Liver (tissue), 8 donors: ENCODE measurements at regions not wholly inside any gene's neighbourhood (a gene's known extent, or its start where the extent isn't known, plus 50 kb on each side); places are given as distances from the start of the nearest gene placed in this dataset.
A peak's percentile ranks its signal among the peaks of the same experiment; 100 is the strongest.

Experiments
- DNase-seq: peaks from one replicate; pipeline ENCODE4 v3.0.0-alpha.2; 2017; ENCODE audit warnings: low spot score
- H3K27ac ChIP-seq, 2 donors: one replicate each; pipeline ENCODE4 v1.7.0; 2013; ENCODE audit warnings: inconsistent platforms in 2 of 2, low read length in 2 of 2, control low read depth in 1 of 2, low read depth in 1 of 2, mild to moderate bottlenecking in 1 of 2
- H3K27me3 ChIP-seq, 4 donors: one replicate each; pipeline versions ENCODE4 v1.6.1 to v1.7.0; 2013; ENCODE audit warnings: low read length in 3 of 4, inconsistent platforms in 1 of 4, mild to moderate bottlenecking in 1 of 4, moderate library complexity in 1 of 4; ENCODE audit not compliant: control insufficient read depth in 4 of 4, insufficient read depth in 4 of 4
- H3K36me3 ChIP-seq, 4 donors: one replicate each; pipeline versions ENCODE4 v1.6.1 to v1.7.0; 2013; ENCODE audit warnings: low read length in 3 of 4, mild to moderate bottlenecking in 3 of 4, low read depth in 1 of 4, moderate library complexity in 1 of 4; ENCODE audit not compliant: control insufficient read depth in 4 of 4, insufficient read depth in 3 of 4
- H3K4me1 ChIP-seq, 4 donors: one replicate each; pipeline versions ENCODE4 v1.6.1 to v1.7.0; 2013; ENCODE audit warnings: low read length in 3 of 4, mild to moderate bottlenecking in 3 of 4, moderate library complexity in 1 of 4; ENCODE audit not compliant: control insufficient read depth in 4 of 4, insufficient read depth in 4 of 4
- H3K4me3 ChIP-seq, 3 donors: one replicate each; pipeline versions ENCODE4 v1.6.1 to v1.7.0; 2013; ENCODE audit warnings: low read length in 3 of 3, control low read depth in 1 of 3, low read depth in 1 of 3, mild to moderate bottlenecking in 1 of 3
- H3K9ac ChIP-seq, 2 donors: one replicate each; pipeline ENCODE4 v1.7.0; 2013; ENCODE audit warnings: low read length in 2 of 2, mild to moderate bottlenecking in 2 of 2, moderate library complexity in 2 of 2, control low read depth in 1 of 2, low read depth in 1 of 2
- H3K9me3 ChIP-seq, 4 donors: one replicate each; pipeline versions ENCODE4 v1.6.1 to v1.7.0; 2013; ENCODE audit warnings: low read length in 3 of 4; ENCODE audit not compliant: control insufficient read depth in 4 of 4
- CTCF ChIP-seq: fragments of 150-350 bp; IDR thresholded peaks from 2 replicates; pipeline ENCODE4 v1.5.1; 2017; ENCODE audit warnings: improper control_type of control experiment, low read depth, low read length; ENCODE audit not compliant: missing input control
- EGR1 ChIP-seq, 2 donors: IDR thresholded peaks; 2 replicates each; pipeline ENCODE4 v1.6.1; 2016 to 2018; ENCODE audit warnings: antibody characterized with exemption in 2 of 2, low read depth in 2 of 2
- FOXA1 ChIP-seq: IDR thresholded peaks from 2 replicates; pipeline ENCODE4 v1.6.1; 2016; ENCODE audit warnings: antibody characterized with exemption
- FOXA2 ChIP-seq: IDR thresholded peaks from 2 replicates; pipeline ENCODE4 v1.6.1; 2016; ENCODE audit warnings: antibody characterized with exemption
- GABPA ChIP-seq, 2 donors: IDR thresholded peaks in 1 of 2; conservative IDR thresholded peaks in 1 of 2; 2 replicates each; pipeline ENCODE4 v1.6.1; 2016; ENCODE audit warnings: antibody characterized with exemption in 2 of 2, mild to moderate bottlenecking in 1 of 2, moderate library complexity in 1 of 2
- HNF4A ChIP-seq, 2 donors: conservative IDR thresholded peaks; 2 replicates each; pipeline ENCODE4 v1.6.1; 2016; ENCODE audit warnings: antibody characterized with exemption in 2 of 2, mild to moderate bottlenecking in 2 of 2
- HNF4G ChIP-seq: IDR thresholded peaks from 2 replicates; pipeline ENCODE4 v1.6.1; 2016; ENCODE audit warnings: antibody characterized with exemption
- JUND ChIP-seq, 2 donors: IDR thresholded peaks; 2 replicates each; pipeline ENCODE4 v1.6.1; 2016; ENCODE audit warnings: antibody characterized with exemption in 2 of 2
- MAX ChIP-seq: IDR thresholded peaks from 2 replicates; pipeline ENCODE4 v1.6.1; 2016; ENCODE audit warnings: antibody characterized with exemption
- NR2F2 ChIP-seq: IDR thresholded peaks from 2 replicates; pipeline ENCODE4 v1.6.1; 2016; ENCODE audit warnings: antibody characterized with exemption
- RAD21 ChIP-seq, 2 donors: IDR thresholded peaks; 2 replicates each; pipeline ENCODE4 v1.6.1; 2016; ENCODE audit warnings: antibody characterized with exemption in 2 of 2, mild to moderate bottlenecking in 2 of 2
- REST ChIP-seq: IDR thresholded peaks from 2 replicates; pipeline ENCODE4 v1.6.1; 2016; ENCODE audit warnings: antibody characterized with exemption, mild to moderate bottlenecking
- RXRA ChIP-seq, 2 donors: IDR thresholded peaks; 2 replicates each; pipeline ENCODE4 v1.6.1; 2017 to 2018; ENCODE audit warnings: antibody characterized with exemption in 2 of 2, mild to moderate bottlenecking in 1 of 2
- TAF1 ChIP-seq: conservative IDR thresholded peaks from 2 replicates; pipeline ENCODE4 v1.6.1; 2016; ENCODE audit warnings: antibody characterized with exemption, mild to moderate bottlenecking
- WGBS: extraction: QIAGEN DNeasy Blood & Tissue Kit; methylation state at CpG from one replicate; pipeline ENCODE4 v1.1.7; 2013; 5-methylcytosine and 5-hydroxymethylcytosine counted together
- donor health status: healthy.
- donor health status: healthy.
- donor health status: healthy.
- donor health status: healthy.
- donor health status: healthy.

- TF ChIP-seq HNF4A (conservative IDR thresholded peaks at IDR 0.05) = peak in 1 of 2 donors; percentile 15
- TF ChIP-seq FOXA1 = no peak
- 39% methylated on average over 2 of the region's 2 CpGs for WGBS
- DNase-seq = no peak
- Histone ChIP-seq H3K9me3 (no peaks in the 10 kb centered on the region), H3K27me3 (no peaks in the 10 kb centered on the region), H3K4me1 (peaks cover 0 to 12% (median 4%) of the 10 kb centered on the region in 4 donors), H3K9ac (no peak overlapping the region), H3K27ac (no peak overlapping the region), H3K36me3 (no peaks in the 10 kb centered on the region), H3K4me3 (no peak overlapping the region)
These were observed 337.5 kb downstream of the MFSD1 start for GRCh38 chr3:159139326-159139725.

GRCh38 chr3:159144472-159144871 lies 342.6 kb downstream of the MFSD1 start:
- 80% methylated on average over 2 of the region's 2 CpGs for WGBS
- H3K9ac ChIP-seq = no peak overlapping the region

More at GRCh38 chr3:159144472-159144871, 342.6 kb downstream of the MFSD1 start:
- Histone ChIP-seq H3K36me3 (no peaks in the 10 kb centered on the region), H3K9me3 (no peaks in the 10 kb centered on the region), H3K4me3 (no peak overlapping the region), H3K4me1 (peaks cover 0 to 1% (median under 1%) of the 10 kb centered on the region in 4 donors), H3K27me3 (no peaks in the 10 kb centered on the region), H3K27ac (no peak overlapping the region)
- no peak for TF ChIP-seq EGR1 (IDR thresholded peaks at IDR 0.05; ENCODE audit: low read depth in 2 of 2)
- TF ChIP-seq NR2F2 = no peak
- TF ChIP-seq FOXA2 = no peak
- no peak for TF ChIP-seq GABPA (IDR thresholded peaks at IDR 0.05 in 1 of 2, conservative IDR thresholded peaks at IDR 0.05 in 1 of 2)
- no peak for TF ChIP-seq RXRA (IDR thresholded peaks at IDR 0.05)
- TF ChIP-seq REST = no peak
- no peak for TF ChIP-seq CTCF
- no peak for TF ChIP-seq MAX
- no peak for TF ChIP-seq JUND (IDR thresholded peaks at IDR 0.05)
- TF ChIP-seq HNF4G = no peak
- no peak for TF ChIP-seq HNF4A (conservative IDR thresholded peaks at IDR 0.05)
- no peak for TF ChIP-seq RAD21 (IDR thresholded peaks at IDR 0.05)
- no peak for TF ChIP-seq FOXA1
- TF ChIP-seq TAF1 = no peak
- DNase-seq = no peak
